HepG2 (cell line): ENCODE measurements at regions not wholly inside any gene's neighbourhood (a gene's known extent, or its start where the extent isn't known, plus 50 kb on each side); places are given as distances from the start of the nearest gene placed in this dataset.

Experiments
- CBX2 ChIP-seq, 2 experiments: fragments of 200-600 bp in 1 of 2; sonication (generic); formaldehyde crosslinking in 1 of 2; IDR thresholded peaks; 2 replicates each; pipeline versions ENCODE4 v1.7.0 to v1.8.1; 2018 to 2022; ENCODE audit warnings: low read depth in 2 of 2, low read length in 1 of 2, mild to moderate bottlenecking in 1 of 2, missing genetic modification reagents in 1 of 2
- POGZ ChIP-seq: sonication (generic); formaldehyde crosslinking; IDR thresholded peaks from 2 replicates; pipeline ENCODE4 v1.4.0; 2020; ENCODE audit warnings: mild to moderate bottlenecking, missing genetic modification reagents
- ZNF430 ChIP-seq: sonication (generic); formaldehyde crosslinking; IDR thresholded peaks from 2 replicates; pipeline ENCODE4 v1.9.0; 2021; ENCODE audit warnings: mild to moderate bottlenecking, missing genetic modification reagents
- TF ChIP-seq, protein P1 (sequence below): sonication (generic); formaldehyde crosslinking; IDR thresholded peaks from 2 replicates; pipeline ENCODE4 v1.4.0; 2020; ENCODE audit warnings: missing genetic modification reagents

DNA sequence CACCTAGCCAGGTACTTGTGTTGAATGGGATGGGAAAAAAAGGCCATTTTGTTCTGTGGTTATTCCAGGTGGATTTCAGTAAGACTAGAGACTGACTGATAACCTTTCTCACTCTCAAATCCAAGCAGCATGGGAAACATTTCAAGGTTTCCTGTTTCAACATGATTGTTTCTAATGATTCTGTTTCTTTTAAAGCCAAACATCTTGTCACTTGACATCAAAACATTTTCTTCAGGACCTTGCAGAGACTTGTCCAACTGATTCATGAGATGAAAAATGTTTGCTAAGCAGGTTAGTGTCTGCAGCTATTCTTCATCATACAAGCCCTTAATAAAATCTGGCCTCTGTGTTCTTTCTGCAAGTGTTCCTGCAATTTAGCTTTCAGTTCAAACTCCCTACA, 456.5 kb upstream of the CWC22 start:
- TF ChIP-seq POGZ (CRISPR knock-in tag) (no peak), ZNF430 (CRISPR knock-in tag) (no peak), CBX2 (IDR thresholded peaks at IDR 0.05; ENCODE audit: low read depth, low read length) (no peak), CBX2 (CRISPR knock-in tag; IDR thresholded peaks at IDR 0.05; ENCODE audit: low read depth) (no peak)
- TF ChIP-seq, protein P1, sequence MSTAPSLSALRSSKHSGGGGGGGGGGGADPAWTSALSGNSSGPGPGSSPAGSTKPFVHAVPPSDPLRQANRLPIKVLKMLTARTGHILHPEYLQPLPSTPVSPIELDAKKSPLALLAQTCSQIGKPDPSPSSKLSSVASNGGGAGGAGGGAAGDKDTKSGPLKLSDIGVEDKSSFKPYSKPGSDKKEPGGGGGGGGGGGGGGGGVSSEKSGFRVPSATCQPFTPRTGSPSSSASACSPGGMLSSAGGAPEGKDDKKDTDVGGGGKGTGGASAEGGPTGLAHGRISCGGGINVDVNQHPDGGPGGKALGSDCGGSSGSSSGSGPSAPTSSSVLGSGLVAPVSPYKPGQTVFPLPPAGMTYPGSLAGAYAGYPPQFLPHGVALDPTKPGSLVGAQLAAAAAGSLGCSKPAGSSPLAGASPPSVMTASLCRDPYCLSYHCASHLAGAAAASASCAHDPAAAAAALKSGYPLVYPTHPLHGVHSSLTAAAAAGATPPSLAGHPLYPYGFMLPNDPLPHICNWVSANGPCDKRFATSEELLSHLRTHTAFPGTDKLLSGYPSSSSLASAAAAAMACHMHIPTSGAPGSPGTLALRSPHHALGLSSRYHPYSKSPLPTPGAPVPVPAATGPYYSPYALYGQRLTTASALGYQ (CRISPR knock-in tag): no peak
